ENCODE measurements at regions not wholly inside any gene's neighbourhood (a gene's known extent, or its start where the extent isn't known, plus 50 kb on each side); places are given as distances from the start of the nearest gene placed in this dataset.

DNA sequence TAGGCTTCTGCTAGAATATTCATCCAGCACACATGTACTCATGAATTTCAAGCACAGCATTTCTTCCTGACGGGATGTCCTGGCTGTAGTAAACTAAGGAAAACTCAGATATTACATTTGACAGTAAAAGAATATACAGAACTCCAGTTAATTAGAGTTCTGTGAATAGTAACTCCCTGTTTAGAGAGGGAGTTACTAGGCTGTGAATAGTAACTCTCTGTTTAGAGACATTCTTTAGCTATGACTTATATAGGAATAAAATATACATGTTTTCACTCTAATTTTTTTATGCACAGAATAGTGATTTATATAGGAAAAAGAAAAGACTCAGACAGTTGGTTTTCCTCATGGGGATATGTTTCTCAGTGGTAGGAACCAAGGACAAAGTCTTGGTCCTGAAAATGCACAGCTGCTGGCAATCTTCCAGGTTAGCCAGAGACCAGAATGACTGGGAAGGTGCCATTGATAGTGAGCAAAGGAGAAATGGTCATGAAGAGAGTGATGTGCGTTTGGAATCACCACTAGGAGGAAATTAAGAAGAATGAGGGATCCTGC lies 480.7 kb upstream of the THBS1 start:
- H3K4me2 ChIP-seq (ENCODE audit: low read depth, low read length, poor library complexity, severe bottlenecking): no peak overlapping the region
- TF ChIP-seq CTCF (IDR thresholded peaks at IDR 0.05; ENCODE audit: insufficient read depth, low read length, poor library complexity, severe bottlenecking): no peak
- no peak for TF ChIP-seq EZH2phosphoT487 (conservative IDR thresholded peaks at IDR 0.05; ENCODE audit: low read length)

GRCh38 chr15:39102431-39102830 lies 478.4 kb upstream of the THBS1 start:
- Histone ChIP-seq H3K4me3 (ENCODE audit: insufficient read depth, low read length, poor library complexity, severe bottlenecking) (no peak overlapping the region), H3K27me3 (ENCODE audit: low read length) (no peaks in the 10 kb centered on the region; the same call in 1 of the 2 replicates), H2AFZ (ENCODE audit: low read depth, low read length, severe bottlenecking) (no peak overlapping the region), H3K9ac (ENCODE audit: low read length) (no peak overlapping the region), H3K36me3 (ENCODE audit: low read length) (no peaks in the 10 kb centered on the region), H3K9me2 (replicated peaks; ENCODE audit: insufficient read depth, low read length) (no peaks in the 10 kb centered on the region; the same call in 1 of the 2 replicates), H3K9me3 (ENCODE audit: insufficient read depth, low read length) (no peaks in the 10 kb centered on the region), H4K20me1 (ENCODE audit: low read depth, low read length) (no peaks in the 10 kb centered on the region), H3F3A (ENCODE audit: insufficient read depth) (no peaks in the 10 kb centered on the region), H3K27ac (ENCODE audit: low read depth, low read length) (no peak overlapping the region), H3K4me2 (ENCODE audit: low read depth, low read length, poor library complexity, severe bottlenecking) (no peak overlapping the region), H3K79me2 (ENCODE audit: insufficient read depth, low read length) (no peaks in the 10 kb centered on the region)
- TF ChIP-seq CTCF (IDR thresholded peaks at IDR 0.05; ENCODE audit: insufficient read depth, low read length, poor library complexity, severe bottlenecking) (no peak), EZH2phosphoT487 (conservative IDR thresholded peaks at IDR 0.05; ENCODE audit: low read length) (no peak)

More for the DNA sequence above, 480.7 kb upstream of the THBS1 start:
- H3K36me3 ChIP-seq (ENCODE audit: low read length): no peaks in the 10 kb centered on the region
- no peaks in the 10 kb centered on the region for H3F3A ChIP-seq (ENCODE audit: insufficient read depth)
- H3K27me3 ChIP-seq (ENCODE audit: low read length): no peaks in the 10 kb centered on the region; the same call in 1 of the 2 replicates
- H2AFZ ChIP-seq (ENCODE audit: low read depth, low read length, severe bottlenecking): no peak overlapping the region
- H3K79me2 ChIP-seq (ENCODE audit: insufficient read depth, low read length): no peaks in the 10 kb centered on the region
- H3K27ac ChIP-seq (ENCODE audit: low read depth, low read length): no peak overlapping the region
- no peak overlapping the region for H3K4me3 ChIP-seq (ENCODE audit: insufficient read depth, low read length, poor library complexity, severe bottlenecking)
- no peaks in the 10 kb centered on the region for H4K20me1 ChIP-seq (ENCODE audit: low read depth, low read length)
- H3K9me2 ChIP-seq (replicated peaks; ENCODE audit: insufficient read depth, low read length): no peaks in the 10 kb centered on the region; the same call in 1 of the 2 replicates
- no peaks in the 10 kb centered on the region for H3K9me3 ChIP-seq (ENCODE audit: insufficient read depth, low read length)
- H3K9ac ChIP-seq (ENCODE audit: low read length): no peak overlapping the region

GRCh38 chr15:39106950-39107349 lies 473.9 kb upstream of the THBS1 start:
- Histone ChIP-seq H3K4me2 (ENCODE audit: low read depth, low read length, poor library complexity, severe bottlenecking) (no peak overlapping the region), H4K20me1 (ENCODE audit: low read depth, low read length) (no peaks in the 10 kb centered on the region), H3K27ac (ENCODE audit: low read depth, low read length) (no peak overlapping the region), H3K9ac (ENCODE audit: low read length) (no peak overlapping the region), H3K27me3 (ENCODE audit: low read length) (no peaks in the 10 kb centered on the region), H3K4me3 (ENCODE audit: insufficient read depth, low read length, poor library complexity, severe bottlenecking) (no peak overlapping the region), H3F3A (ENCODE audit: insufficient read depth) (no peaks in the 10 kb centered on the region), H3K36me3 (ENCODE audit: low read length) (no peaks in the 10 kb centered on the region), H3K9me2 (replicated peaks; ENCODE audit: insufficient read depth, low read length) (no peaks in the 10 kb centered on the region), H2AFZ (ENCODE audit: low read depth, low read length, severe bottlenecking) (no peak overlapping the region), H3K79me2 (ENCODE audit: insufficient read depth, low read length) (no peaks in the 10 kb centered on the region), H3K9me3 (ENCODE audit: insufficient read depth, low read length) (no peaks in the 10 kb centered on the region)
- TF ChIP-seq EZH2phosphoT487 (conservative IDR thresholded peaks at IDR 0.05; ENCODE audit: low read length): no peak
- TF ChIP-seq CTCF (IDR thresholded peaks at IDR 0.05; ENCODE audit: insufficient read depth, low read length, poor library complexity, severe bottlenecking): no peak

Data from SU-DHL-6 (cell line).